Brain microvascular endothelial cell (primary cell): ENCODE measurements at regions not wholly inside any gene's neighbourhood (a gene's known extent, or its start where the extent isn't known, plus 50 kb on each side); places are given as distances from the start of the nearest gene placed in this dataset.

ENCODE experiments used
- DNase-seq: peaks from one replicate; pipeline ENCODE4 v3.0.0-alpha.2; 2020
- H3K27ac ChIP-seq: fragments of 250-450 bp; sonication (Bioruptor Pico); 2 replicates; pipeline ENCODE4 v1.5.1; 2020; ENCODE audit warnings: mild to moderate bottlenecking, moderate library complexity
- H3K27me3 ChIP-seq: fragments of 250-450 bp; sonication (Bioruptor Pico); replicated peaks from 2 replicates; pipeline ENCODE4 v1.5.1; 2020; ENCODE audit warnings: mild to moderate bottlenecking
- H3K36me3 ChIP-seq: fragments of 250-450 bp; sonication (Bioruptor Pico); replicated peaks from 2 replicates; pipeline ENCODE4 v1.5.1; 2020; ENCODE audit warnings: mild to moderate bottlenecking
- H3K4me3 ChIP-seq: 2 replicates; pipeline ENCODE4 v1.5.1; 2011; ENCODE audit warnings: low read depth, mild to moderate bottlenecking, control low read depth, low read length, moderate library complexity
- in situ Hi-C: cut with HindIII; loops from 2 replicates; pipeline ENCODE4 v1.10.0; 2017; ENCODE audit warnings: low sequenced_read_pairs, low pct_ligation_motif_present
- TF ChIP-seq, protein P1 (sequence below): IDR thresholded peaks from 2 replicates; pipeline ENCODE4 v1.5.1; 2011; ENCODE audit warnings: low read depth, mild to moderate bottlenecking, moderate library complexity, low read length, control low read depth, inconsistent platforms; ENCODE audit errors: missing control alignments

DNA sequence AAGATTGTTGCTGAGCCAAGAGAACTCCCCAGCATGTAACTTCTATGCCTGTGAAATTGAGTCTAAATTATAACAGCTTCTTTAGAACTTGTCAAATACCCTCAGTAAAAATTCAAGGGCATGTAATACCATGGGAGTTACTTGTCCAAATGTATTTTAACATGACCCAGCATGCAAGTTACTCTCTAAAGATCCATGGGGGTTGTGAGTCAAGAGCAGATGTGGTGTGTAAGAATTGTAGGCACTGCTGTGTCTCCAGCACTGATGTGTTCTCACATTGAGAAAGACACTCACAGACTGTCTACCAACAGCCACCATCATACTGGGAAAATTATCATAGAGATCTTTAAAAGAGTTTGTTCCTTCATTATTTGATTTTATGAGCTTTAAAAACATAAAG, 237.4 kb upstream of the IL1RAPL1 start:
- no peak for DNase-seq
- Histone ChIP-seq H3K4me3 (no peak overlapping the region), H3K27ac (no peak overlapping the region), H3K36me3 (no peaks in the 10 kb centered on the region), H3K27me3 (no peaks in the 10 kb centered on the region)
- in situ Hi-C loops: no loop called here
- TF ChIP-seq, protein P1, sequence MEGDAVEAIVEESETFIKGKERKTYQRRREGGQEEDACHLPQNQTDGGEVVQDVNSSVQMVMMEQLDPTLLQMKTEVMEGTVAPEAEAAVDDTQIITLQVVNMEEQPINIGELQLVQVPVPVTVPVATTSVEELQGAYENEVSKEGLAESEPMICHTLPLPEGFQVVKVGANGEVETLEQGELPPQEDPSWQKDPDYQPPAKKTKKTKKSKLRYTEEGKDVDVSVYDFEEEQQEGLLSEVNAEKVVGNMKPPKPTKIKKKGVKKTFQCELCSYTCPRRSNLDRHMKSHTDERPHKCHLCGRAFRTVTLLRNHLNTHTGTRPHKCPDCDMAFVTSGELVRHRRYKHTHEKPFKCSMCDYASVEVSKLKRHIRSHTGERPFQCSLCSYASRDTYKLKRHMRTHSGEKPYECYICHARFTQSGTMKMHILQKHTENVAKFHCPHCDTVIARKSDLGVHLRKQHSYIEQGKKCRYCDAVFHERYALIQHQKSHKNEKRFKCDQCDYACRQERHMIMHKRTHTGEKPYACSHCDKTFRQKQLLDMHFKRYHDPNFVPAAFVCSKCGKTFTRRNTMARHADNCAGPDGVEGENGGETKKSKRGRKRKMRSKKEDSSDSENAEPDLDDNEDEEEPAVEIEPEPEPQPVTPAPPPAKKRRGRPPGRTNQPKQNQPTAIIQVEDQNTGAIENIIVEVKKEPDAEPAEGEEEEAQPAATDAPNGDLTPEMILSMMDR: no peak

DNA sequence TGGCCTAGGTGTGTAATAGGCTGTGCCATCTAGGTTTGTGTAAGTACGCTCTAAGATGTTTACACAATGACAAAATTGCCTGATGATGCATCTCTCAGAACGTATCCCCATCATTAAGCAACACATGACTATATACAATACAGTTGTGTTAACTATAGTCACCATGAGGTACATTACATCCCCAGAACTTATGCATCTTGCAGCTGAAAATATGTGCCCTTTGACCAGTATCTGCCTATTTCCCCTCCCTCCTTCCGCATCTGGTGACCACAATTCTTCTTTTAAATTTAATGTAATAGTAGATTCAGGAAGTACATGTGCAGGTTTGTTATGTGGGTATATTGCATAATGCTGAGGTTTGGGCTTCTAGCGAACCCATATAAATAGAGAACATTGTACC, 239.8 kb upstream of the IL1RAPL1 start:
- Histone ChIP-seq H3K4me3 (no peak overlapping the region), H3K36me3 (no peaks in the 10 kb centered on the region), H3K27me3 (no peaks in the 10 kb centered on the region), H3K27ac (no peak overlapping the region)
- in situ Hi-C loops: no loop called here
- DNase-seq: no peak
- TF ChIP-seq, protein P1: no peak

DNA sequence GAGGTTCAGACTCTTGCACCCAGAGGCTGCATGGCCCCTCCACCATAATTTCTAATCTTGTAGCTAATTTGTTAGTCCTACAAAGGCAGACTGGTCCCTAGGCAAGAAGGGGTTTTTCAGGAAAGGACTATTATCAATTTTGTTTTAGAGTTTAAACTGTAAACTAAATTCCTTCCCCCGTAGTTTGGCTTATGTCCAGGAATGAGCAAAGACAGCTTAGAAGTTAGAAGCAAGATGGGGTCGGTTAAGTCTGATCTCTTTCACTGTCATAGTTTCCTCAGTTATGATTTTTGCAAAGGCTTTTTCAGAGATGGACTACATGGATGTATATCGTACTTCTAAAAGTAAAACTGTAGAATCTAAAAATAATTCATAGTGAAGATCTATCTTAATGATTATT, 258.1 kb upstream of the IL1RAPL1 start:
- TF ChIP-seq, protein P1: no peak
- Histone ChIP-seq H3K27ac (no peak overlapping the region), H3K4me3 (no peak overlapping the region), H3K27me3 (no peaks in the 10 kb centered on the region), H3K36me3 (no peaks in the 10 kb centered on the region)
- DNase-seq: no peak
- in situ Hi-C loops: no loop called here

DNA sequence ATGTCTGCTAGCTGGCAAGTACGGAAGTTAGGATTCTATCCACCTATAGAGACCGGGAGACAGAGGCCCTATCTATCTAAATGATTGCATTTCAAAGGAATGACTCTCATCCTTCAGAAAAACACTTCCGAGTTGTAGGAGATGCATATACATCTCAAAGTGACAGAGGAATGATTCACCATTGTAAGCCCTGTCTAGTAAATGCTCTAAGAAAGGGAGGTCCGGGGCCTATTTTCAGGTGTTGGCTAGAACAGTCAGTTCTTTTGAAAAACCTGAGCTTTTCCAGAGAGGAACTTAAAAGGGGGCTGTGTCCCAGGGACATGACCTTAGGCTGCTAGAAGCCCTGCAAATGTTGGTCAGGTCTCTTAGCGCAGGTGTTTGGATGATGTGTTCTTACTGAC, 262.9 kb upstream of the IL1RAPL1 start:
- TF ChIP-seq, protein P1: no peak
- no peak overlapping the region for H3K27ac ChIP-seq
- H3K36me3 ChIP-seq: no peaks in the 10 kb centered on the region
- no peak for DNase-seq
- in situ Hi-C loops: no loop called here
- no peaks in the 10 kb centered on the region for H3K27me3 ChIP-seq
- H3K4me3 ChIP-seq: no peak overlapping the region

DNA sequence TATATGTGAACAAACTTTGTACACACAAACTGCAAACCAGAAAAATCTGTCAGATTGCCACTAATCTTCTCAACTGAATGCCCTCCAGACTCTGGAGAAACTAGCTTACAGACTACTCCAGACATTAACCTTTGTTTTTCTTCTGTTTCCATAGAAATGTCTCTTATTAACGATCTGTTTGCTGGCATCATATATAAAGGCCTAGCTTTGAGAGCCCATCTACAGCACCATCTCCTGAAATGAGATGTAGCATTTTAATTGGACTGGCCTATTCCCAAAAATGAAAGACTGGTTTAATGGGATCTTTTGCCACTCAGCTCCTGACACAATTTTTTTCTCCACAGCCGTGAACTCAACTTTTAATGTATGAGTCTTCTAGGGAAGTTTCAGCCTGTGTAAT, 266.0 kb upstream of the IL1RAPL1 start:
- no peak overlapping the region for H3K4me3 ChIP-seq
- in situ Hi-C loops: no loop called here
- H3K27ac ChIP-seq: no peak overlapping the region
- H3K27me3 ChIP-seq: no peaks in the 10 kb centered on the region
- TF ChIP-seq, protein P1: no peak
- no peak for DNase-seq
- no peaks in the 10 kb centered on the region for H3K36me3 ChIP-seq

DNA sequence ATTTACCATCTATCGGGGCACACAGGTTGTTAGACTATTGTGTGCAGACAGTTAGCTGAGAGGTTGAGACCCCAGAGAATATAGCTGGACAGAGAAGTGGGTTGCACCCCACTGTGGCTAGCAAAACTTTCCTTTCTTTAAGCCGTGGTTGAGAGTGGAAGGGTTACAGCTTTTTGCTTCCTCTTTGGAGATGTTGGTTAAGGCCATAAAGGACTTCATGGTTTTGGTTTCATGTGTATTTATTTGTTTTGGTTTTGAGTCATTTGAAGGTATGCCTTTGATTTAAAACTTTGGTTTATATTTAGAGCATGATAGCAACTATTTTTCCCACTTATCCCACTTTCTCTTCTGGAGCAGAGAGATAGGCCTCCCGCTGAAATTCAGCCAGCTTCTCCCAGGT, 274.3 kb upstream of the IL1RAPL1 start:
- in situ Hi-C loops: no loop called here
- TF ChIP-seq, protein P1: no peak
- Histone ChIP-seq H3K36me3 (no peaks in the 10 kb centered on the region), H3K27me3 (no peaks in the 10 kb centered on the region), H3K27ac (no peak overlapping the region), H3K4me3 (no peak overlapping the region)
- DNase-seq: no peak
